Astrocyte of the cerebellum (primary cell): ENCODE measurements at regions not wholly inside any gene's neighbourhood (a gene's known extent, or its start where the extent isn't known, plus 50 kb on each side); places are given as distances from the start of the nearest gene placed in this dataset.
"Not testable (repeated sequence)": the region's sequence is repeated elsewhere in the genome, so short reads cannot be mapped to it uniquely, and the experiment has no call there.

Experiments used
- DNase-seq: peaks from one replicate; pipeline ENCODE4 v3.0.0-alpha.2; 2011; ENCODE audit warnings: low read depth
- H3K4me3 ChIP-seq: 2 replicates; pipeline ENCODE4 v1.5.1; 2011; ENCODE audit warnings: mild to moderate bottlenecking, low read depth, low read length, moderate library complexity
- in situ Hi-C: cut with HindIII; loops from 2 replicates; pipeline ENCODE4 v1.10.0; 2017; ENCODE audit warnings: low sequenced_read_pairs
- TF ChIP-seq, protein P1 (sequence below): IDR thresholded peaks from 2 replicates; pipeline ENCODE4 v1.5.1; 2012; ENCODE audit warnings: low read length, low read depth, moderate library complexity, mild to moderate bottlenecking; ENCODE audit errors: missing control alignments

DNA sequence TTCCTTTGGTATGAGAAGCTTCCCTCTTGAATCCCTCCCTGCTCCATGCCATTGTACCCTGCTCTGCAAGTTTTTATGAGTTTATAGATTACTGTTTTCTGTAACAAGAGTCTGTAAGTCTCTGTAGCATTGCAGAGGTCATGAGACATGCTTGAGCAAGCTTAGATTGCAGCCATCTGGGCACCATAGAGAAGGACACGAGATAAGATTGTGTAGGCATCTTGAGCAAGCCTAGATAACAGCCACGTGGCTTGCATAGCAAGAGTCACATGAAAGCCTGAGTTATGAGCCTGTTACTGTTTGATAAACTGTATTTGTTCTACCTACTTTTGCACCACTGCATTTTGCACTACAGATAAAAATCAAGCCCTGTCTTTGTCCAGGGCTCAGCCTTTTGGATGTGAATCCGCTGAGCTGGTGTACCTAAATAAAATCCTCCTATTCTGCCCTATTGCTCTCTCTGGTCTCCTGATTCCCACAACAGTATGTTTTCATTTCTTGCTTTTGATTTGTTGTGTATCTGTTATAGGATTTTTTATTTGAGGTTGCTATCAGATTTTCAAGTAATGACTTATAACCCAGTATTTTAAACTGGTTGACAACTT, 127.4 kb upstream of the ANKRD50 start:
- H3K4me3 ChIP-seq = no peak overlapping the region
- no peak for DNase-seq
- in situ Hi-C loops = no loop called here
- TF ChIP-seq, protein P1, sequence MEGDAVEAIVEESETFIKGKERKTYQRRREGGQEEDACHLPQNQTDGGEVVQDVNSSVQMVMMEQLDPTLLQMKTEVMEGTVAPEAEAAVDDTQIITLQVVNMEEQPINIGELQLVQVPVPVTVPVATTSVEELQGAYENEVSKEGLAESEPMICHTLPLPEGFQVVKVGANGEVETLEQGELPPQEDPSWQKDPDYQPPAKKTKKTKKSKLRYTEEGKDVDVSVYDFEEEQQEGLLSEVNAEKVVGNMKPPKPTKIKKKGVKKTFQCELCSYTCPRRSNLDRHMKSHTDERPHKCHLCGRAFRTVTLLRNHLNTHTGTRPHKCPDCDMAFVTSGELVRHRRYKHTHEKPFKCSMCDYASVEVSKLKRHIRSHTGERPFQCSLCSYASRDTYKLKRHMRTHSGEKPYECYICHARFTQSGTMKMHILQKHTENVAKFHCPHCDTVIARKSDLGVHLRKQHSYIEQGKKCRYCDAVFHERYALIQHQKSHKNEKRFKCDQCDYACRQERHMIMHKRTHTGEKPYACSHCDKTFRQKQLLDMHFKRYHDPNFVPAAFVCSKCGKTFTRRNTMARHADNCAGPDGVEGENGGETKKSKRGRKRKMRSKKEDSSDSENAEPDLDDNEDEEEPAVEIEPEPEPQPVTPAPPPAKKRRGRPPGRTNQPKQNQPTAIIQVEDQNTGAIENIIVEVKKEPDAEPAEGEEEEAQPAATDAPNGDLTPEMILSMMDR = no peak

DNA sequence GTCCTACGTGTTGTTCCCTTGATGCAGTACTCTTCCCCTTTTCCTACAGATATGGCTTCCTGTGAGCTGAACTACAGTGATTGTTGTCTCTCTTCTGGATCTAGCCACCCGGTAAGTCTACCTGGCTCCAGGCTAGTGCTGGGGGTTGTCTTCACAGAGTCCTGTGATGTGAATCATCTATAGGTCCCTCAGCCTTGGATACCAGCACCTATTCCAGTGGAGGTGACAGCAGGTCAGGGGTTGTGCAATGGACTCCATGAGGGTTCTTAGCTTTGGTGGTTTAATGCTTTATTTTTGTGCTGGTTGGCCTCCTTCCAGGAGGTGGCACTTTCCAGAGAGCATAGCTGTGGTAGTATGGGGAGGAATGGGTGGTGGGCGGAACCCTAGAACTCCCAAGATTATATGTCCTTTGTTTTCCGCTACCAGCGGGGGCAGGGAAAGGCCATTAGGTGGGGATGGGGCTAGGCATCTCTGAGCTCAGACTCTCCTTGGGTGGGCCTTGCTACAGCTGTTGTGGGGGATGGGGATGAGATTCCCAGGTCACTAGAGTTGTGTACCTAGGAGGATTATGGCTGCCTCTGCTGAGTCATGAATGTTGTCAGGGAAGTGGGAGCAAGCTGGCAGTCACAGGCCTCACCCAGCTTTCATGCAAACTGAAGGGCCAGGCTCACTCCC, 121.4 kb upstream of the ANKRD50 start:
- in situ Hi-C loops = no loop called here
- TF ChIP-seq, protein P1 = no peak
- H3K4me3 ChIP-seq = no peak overlapping the region
- no peak for DNase-seq

DNA sequence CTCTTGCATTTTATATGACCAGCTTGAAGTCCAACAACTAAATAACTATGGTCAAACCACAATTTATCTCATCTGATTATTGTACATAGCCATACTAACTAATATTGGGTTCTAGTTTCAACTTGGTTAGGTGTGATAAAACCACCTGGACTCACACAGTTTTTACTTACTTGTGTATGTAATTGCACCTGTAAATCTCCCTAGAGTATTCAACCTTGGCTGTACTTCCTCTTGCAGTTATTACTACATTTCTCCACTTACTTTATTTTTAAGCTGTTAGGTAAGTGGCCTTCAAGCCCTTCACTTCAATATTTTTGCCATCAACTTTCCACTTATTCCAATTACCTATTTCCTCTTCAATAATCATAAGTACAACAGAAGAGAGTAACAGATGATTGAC, 115.8 kb upstream of the ANKRD50 start:
- in situ Hi-C loops = no loop called here

DNA sequence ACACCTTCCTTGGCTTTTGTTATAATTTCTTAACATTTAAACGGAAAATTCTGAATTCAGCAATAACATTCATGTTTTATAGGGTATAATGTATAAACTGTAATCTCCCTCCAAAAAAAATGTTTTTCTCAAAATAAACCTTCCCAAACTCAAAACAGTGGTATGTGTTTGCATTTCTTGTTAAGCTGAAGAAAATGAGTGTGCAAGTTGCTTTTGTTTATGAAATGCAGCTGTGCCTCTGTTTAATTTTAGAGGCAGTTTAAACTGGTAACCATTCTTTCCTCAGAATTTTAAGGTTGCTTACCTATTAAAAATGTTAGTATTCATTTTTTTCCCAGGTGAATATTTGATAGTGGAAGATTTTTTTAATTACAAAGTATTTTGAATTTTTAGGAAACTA, 105.0 kb upstream of the ANKRD50 start:
- in situ Hi-C loops = no loop called here
- no peak overlapping the region for H3K4me3 ChIP-seq
- no peak for DNase-seq
- TF ChIP-seq, protein P1 = no peak

More for the DNA sequence above, 115.8 kb upstream of the ANKRD50 start:
- TF ChIP-seq, protein P1 = no peak
- no peak overlapping the region for H3K4me3 ChIP-seq
- DNase-seq = no peak

DNA sequence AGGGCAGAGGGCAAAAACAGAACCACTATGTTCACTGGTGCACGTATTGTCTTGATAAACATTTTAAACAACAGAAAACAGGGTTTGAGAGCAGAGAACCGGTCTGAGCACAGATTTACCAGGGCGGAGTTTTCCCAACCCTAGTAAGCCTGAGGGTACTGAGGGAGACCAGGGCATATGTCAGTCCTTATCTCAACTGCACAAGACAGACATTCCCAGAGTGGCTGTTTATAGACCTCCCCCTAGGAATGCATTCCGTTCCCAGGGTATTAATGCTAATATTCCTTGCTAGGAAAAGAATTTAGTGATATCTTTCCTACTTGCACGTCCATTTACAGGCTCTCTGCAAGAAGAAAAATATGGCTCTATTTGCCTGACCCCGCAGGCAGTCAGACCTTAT, 99.7 kb upstream of the ANKRD50 start:
- in situ Hi-C loops, DNase-seq, H3K4me3 ChIP-seq: not testable (repeated sequence)

DNA sequence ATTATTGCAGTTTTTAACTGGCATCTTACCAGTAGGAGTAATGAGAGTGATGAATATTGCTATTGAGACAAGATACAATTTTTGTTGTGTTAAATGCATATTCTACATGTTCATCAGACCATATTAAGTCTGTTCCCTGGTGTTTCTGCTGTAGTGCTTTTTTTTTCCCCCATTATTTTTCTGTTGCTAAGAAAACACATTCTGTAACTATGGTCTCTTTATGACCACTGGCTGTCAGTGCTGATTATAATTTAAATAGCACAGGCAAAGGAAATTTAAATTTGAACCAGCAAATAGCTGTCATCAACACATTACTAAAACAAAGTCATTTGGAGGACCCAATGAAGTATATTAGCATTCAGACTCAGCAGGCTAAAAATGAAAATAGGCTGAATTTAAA, 98.3 kb upstream of the ANKRD50 start:
- DNase-seq = no peak
- TF ChIP-seq, protein P1 = no peak
- no peak overlapping the region for H3K4me3 ChIP-seq
- in situ Hi-C loops = no loop called here

DNA sequence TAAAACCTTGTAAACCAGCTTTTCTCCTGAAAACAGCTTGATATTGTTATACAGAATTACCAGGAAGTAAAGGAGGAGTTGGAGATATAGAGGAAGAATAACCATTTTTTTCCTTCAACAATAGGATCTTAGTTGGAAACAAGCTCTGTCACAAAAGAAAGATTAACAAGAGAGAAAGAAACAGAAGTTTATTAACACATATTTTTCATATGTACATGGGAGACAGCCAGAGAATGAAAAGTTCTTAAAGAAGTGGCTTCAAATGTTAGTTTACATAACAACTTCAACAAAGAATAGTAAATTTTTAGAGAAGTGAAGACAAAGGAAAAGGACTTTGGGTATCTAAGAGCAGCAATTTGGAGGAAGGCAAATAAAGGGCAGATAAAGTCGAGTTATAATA, 94.9 kb upstream of the ANKRD50 start:
- no peak overlapping the region for H3K4me3 ChIP-seq
- no peak for DNase-seq
- TF ChIP-seq, protein P1 = no peak
- in situ Hi-C loops = no loop called here
